ENCODE measurements at regions not wholly inside any gene's neighbourhood (a gene's known extent, or its start where the extent isn't known, plus 50 kb on each side); places are given as distances from the start of the nearest gene placed in this dataset.

DNA sequence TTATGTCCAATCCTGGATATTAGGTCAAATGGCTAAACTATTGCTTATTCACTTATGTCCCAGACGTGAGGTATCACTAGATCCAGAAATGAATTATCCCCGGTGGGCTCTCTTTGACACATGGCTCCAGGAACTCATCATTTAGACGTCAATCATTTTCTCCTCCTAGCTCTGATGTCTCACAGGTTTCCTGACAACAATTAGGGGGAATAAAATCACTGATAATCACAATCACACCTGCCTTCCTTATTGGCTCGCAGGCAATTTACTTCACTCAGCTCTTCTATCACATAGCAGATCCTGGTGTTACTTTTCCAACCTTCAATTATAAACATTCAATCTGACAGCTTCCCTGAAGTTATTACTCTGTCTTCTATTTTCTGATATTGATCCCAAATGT, 634.0 kb upstream of the TENM4 start:
- no peak for DNase-seq (ENCODE audit: low read depth)

DNA sequence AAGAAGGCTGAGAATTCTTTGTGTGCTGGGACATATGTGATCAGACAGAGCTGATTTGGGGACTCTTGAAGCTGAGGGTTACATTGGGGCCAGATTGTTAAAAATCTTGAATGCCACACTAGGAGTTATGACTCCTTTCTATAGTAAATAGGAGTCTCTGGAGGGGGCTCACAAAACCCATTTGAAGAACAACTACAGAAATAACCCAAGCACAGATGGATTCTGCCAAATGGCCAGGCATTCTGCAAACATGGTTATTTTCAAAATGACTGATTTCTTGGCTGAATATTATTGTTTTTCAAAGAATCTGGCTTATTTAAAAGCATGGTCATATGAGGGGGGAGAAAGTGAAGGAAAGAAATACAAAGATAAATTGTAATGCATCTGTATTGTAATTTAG, 625.5 kb upstream of the TENM4 start:
- DNase-seq (ENCODE audit: low read depth) = no peak

DNA sequence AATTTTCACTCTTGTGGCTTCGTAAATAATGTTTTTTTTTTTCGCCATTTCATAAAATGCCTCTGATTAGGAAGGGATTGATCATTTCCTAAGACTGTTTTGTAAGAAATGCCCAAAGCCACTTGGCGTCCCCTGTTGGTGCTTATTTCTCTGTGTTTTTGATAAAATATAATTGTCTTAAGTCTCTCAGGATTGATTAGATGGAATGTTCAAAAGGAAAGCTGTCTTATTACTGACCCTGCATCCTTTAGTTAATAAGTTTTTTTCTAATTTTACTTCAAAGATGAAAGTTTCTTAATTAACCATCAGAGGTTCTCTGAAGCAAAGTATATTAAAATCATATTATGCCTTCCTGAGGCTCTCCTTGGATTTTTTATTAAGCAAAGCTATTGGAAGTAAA, 624.3 kb upstream of the TENM4 start:
- DNase-seq (ENCODE audit: low read depth) = no peak

DNA sequence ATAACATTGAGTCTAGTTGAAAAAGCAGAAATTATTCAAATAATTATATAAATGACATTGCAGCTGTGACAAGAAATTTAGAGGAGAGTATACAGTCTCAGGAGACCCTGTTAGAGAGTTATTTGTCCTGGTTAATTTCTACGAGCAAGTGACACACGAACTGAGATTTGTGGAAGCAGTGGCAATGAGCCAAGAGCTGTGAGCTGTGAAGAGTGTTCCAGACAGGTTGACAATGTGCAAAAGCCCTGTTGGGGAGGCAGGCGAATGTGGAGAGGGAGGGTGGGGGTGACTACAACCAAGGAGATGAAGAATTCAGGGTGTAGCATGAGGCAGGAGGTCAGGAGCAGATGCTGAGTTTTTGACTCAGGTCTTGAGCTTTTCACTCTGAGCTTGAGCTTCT, 620.2 kb upstream of the TENM4 start:
- no peak for DNase-seq (ENCODE audit: low read depth)

DNA sequence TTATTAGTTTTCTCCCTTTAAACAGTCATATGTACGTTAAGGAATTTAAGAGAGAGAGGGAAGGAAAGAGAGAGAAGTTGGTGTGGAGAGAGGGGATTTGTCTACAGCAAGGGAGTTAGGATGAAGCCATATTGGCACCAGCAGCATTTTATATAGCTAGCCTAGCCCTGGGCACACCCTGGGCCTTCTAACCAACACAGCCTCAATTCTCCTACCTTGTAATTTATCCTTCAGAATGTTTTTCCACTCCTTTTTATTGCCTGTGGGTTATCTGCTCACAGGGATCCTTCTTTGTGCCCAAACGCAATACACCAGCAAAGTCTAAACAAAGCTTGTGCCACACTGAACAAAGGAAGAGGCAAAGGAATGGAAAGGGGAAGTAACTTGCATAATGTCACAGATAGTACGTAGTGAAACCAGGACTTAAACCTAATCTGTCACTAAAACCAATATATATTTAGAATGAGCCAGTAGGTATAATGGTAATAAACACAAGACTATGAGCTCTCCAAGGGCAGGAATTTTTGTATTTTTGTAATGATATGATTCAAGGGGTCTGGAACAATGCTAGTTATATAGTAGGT, 613.8 kb upstream of the TENM4 start:
- no peak for DNase-seq (ENCODE audit: low read depth)

DNA sequence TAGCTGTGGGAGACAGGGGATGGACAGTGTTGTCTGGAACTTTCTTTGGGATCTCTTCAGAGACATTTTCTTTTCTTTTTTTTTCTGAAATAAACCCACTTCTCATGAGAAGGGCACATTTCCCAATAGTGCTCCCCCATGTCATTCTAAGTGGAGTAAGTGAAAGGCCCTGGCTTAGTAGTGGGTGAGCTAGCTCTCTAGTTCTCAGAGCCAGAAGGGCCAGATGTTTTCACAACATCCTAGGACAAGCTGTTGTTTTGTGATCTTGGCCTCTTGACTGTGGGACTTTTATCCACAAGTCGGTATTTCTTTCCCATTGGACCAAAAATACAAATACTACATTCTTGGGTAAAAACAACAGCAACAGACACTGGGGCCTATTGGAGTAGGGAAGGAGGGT, 607.7 kb upstream of the TENM4 start:
- DNase-seq (ENCODE audit: low read depth) = no peak

DNA sequence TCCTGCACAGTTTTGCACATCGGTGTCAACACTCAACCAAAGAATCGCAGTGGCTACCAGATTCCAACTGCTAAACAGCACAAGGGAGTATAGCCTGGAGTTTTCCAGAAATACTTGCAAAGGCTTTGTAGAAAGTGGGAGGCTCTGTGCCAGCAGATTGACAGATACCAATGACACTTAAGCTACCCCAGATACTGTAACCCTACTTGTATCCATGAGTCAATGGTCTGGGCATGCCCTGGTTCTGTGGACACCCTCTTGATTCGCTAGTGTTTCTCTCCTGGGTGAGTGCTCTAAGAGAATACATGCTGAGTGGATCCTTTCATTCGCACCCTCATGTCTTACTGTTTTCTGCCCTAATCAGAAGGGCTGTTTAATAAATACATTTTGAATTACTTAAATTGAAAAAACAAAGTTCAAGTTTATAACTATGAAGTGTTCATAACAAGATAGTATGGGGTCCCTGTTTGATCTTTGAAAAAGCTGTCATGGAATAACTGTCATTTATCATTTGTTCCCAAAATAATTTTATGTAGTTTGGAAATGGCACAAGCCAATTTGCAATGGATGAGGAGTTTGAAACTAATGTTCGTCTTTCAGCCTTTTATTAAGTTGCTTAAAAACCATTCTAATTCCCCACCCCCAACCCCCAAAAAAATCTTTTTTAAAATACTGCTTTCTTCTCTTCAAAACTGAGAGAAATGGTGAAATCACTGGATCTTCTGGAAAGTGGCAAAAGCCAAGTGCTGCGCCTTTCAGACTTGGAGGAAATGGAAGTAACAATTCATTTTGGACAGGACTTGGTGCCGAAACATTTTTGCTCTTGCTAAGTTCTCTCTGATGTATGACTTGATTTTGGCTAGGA, 600.5 kb upstream of the TENM4 start:
- no peak for DNase-seq (ENCODE audit: low read depth)

- DNase-seq (ENCODE audit: low read depth) = no peak
Measured at GRCh38 chr11:80034801-80035200, 594.0 kb upstream of the TENM4 start.

DNA sequence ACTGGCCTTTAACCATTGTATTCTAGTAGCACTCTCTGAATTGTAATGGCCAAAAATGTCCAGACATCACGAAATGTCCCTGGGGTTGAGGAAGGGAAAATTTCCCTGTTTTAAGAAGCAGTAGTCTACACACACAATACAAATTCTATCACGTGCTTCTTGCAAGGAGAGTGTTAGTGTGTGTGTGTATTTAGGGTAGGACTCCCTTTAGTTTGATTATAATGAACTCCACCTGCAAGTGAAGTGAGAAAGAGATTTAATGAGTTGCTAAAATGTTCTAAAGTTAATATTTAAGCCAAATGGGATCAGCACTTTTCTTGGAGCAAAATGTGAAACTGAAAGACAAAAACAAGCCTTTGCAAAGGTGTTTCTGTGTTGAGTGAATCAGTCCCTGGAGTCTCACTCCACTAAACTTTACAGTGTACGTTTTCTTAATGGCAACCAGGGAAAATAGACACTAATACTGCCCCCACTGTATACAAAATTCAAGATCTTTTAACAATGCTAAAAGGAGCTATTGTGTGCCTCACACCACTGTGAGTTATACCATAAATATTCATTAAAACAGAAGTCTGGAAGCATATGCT, 590.3 kb upstream of the TENM4 start:
- no peak for DNase-seq (ENCODE audit: low read depth)

- DNase-seq (ENCODE audit: low read depth) = no peak
Measured at GRCh38 chr11:80028998-80029397, 588.2 kb upstream of the TENM4 start.

DNA sequence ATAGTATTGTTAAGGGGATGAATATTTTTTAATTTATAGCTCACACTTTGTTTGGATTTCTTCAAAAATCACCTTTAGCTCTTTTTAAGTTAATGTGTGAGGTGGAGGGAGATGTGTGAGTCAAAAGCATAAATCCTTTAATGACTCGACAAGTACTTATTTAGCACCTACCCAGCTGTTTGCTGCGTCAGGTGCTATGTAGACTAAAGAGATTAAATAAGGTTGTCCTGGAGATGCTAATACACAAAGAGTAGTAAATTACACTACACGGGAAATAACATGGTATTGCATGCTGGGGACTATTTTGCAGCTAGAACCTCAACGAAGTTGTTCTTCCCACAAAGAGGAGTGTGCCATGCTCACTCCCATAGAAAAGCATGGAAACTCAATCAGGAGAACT, 583.3 kb upstream of the TENM4 start:
- no peak for DNase-seq (ENCODE audit: low read depth)

DNA sequence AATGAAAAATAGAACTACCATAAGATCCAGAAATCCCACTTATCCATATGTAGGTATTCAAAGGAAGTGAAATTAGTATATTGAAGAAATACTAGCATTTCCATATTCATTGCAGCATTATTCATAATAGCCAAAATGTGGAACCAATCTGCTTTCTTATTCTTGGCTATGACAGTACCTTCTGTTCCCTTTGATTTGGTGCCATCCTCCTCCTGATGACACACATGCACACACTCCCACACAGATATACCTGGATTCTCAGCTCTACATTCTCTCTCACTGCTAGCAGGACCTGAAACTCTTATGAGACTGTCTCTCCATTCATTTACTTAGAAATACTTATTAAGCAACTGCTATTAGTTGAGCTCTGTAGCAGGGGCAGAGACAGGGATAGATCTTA, 582.6 kb upstream of the TENM4 start:
- DNase-seq (ENCODE audit: low read depth) = no peak

GRCh38 chr11:80010536-80010935, 569.7 kb upstream of the TENM4 start:
- DNase-seq (ENCODE audit: low read depth) = no peak

- DNase-seq (ENCODE audit: low read depth) = no peak
Measured at GRCh38 chr11:80009081-80009480, 568.3 kb upstream of the TENM4 start.

DNA sequence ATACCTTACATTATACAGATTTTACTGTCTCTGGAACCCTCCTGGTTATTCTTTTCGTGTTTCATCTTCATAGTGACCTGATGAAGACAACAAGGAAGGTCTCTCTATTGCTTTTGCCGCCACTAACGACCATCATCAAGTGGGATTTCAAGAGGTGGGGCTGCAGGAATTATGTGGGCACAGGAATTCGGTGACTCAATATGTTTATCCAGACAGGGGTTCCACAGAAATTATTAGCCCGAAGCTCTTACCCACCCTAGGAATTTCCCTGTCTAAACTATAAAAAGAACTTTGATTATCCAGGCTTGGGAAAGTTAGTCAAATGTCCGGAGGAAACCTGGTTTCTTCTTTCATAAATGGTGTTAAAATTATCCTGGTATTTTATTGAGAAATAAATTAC, 566.8 kb upstream of the TENM4 start:
- no peak for DNase-seq (ENCODE audit: low read depth)

DNA sequence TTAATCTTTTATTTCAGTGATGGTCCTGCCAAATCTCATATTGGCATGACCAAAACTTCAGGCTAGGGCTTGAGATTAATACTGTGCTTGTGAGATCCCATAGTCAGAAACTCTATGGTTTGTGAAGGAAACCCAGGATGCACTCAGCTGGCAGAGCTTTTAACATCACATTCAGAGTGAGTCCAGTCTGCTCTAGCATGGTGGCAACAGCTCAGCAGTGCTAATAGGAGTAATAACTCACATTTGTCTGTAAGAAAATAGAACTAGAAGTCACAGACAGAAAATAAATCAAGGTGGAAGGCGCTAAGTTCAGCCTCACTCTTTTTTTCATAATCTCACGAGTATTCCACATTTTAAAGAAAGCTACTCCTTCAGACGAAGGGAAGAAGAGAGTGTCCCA, 549.3 kb upstream of the TENM4 start:
- no peak for DNase-seq (ENCODE audit: low read depth)

DNA sequence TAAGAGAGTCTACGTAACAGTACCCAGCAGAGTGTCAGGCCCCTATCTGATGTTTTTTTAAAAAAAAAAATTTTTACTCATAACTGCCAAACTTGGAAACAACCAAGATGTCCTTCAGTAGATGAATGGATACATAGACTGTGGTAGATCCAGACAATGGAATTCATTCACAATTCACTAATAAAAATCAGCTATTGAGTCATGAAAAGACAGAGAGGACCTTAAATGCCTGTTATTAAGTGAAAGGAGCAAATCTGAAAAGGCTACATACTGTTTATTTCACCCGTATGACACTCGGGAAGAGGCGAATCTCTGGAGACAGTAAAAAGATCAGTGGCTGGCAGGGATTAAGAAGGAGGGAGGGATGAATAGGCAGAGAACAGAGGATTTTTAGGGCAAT, 541.4 kb upstream of the TENM4 start:
- no peak for DNase-seq (ENCODE audit: low read depth)

- no peak for DNase-seq (ENCODE audit: low read depth)
Measured at GRCh38 chr11:79980916-79981315, 540.1 kb upstream of the TENM4 start.

- DNase-seq (ENCODE audit: low read depth) = no peak
Measured at GRCh38 chr11:79973721-79974617, 533.1 kb upstream of the TENM4 start.

- no peak for DNase-seq (ENCODE audit: low read depth)
Measured at GRCh38 chr11:79971255-79971654, 530.4 kb upstream of the TENM4 start.

- no peak for DNase-seq (ENCODE audit: low read depth)
Measured at GRCh38 chr11:79966592-79966991, 525.8 kb upstream of the TENM4 start.

GRCh38 chr11:79963856-79964645, 523.2 kb upstream of the TENM4 start:
- DNase-seq (ENCODE audit: low read depth) = no peak
